ENCODE measurements at regions not wholly inside any gene's neighbourhood (a gene's known extent, or its start where the extent isn't known, plus 50 kb on each side); places are given as distances from the start of the nearest gene placed in this dataset.
"Not testable (repeated sequence)": the region's sequence is repeated elsewhere in the genome, so short reads cannot be mapped to it uniquely, and the experiment has no call there.

GRCh38 chr2:131753640-131754561 is 226.2 kb downstream of the CCDC74A start:
- DNase-seq, result no peak

- DNase-seq, result no peak
Measured at GRCh38 chr2:131754929-131755720, 227.4 kb downstream of the CCDC74A start.

- no peak for DNase-seq
Measured at GRCh38 chr2:131756141-131756907, 228.6 kb downstream of the CCDC74A start.

GRCh38 chr2:131758941-131759340 is 231.3 kb downstream of the CCDC74A start:
- DNase-seq, result not testable (repeated sequence)

GRCh38 chr2:131774955-131775555 is 247.4 kb downstream of the CCDC74A start:
- not testable (repeated sequence) for DNase-seq

- not testable (repeated sequence) for DNase-seq
Measured at GRCh38 chr2:131775903-131776506, 248.3 kb downstream of the CCDC74A start.

- not testable (repeated sequence) for DNase-seq
Measured at GRCh38 chr2:131780446-131780845, 252.8 kb downstream of the CCDC74A start.

- DNase-seq, result no peak
Measured at GRCh38 chr2:131801210-131801744, 273.6 kb downstream of the CCDC74A start.

GRCh38 chr2:131801745-131802350 is 274.2 kb downstream of the CCDC74A start:
- peak; percentile 83 for DNase-seq

- DNase-seq, result peak; percentile 65
Measured at GRCh38 chr2:131802351-131802836, 274.7 kb downstream of the CCDC74A start.

GRCh38 chr2:131803237-131803636 is 275.5 kb downstream of the CCDC74A start:
- not testable (repeated sequence) for DNase-seq

GRCh38 chr2:131812605-131813004 is 284.9 kb downstream of the CCDC74A start:
- not testable (repeated sequence) for DNase-seq

- not testable (repeated sequence) for DNase-seq
Measured at GRCh38 chr2:131813378-131813777, 285.7 kb downstream of the CCDC74A start.

GRCh38 chr2:131818267-131818973 is 290.7 kb downstream of the CCDC74A start:
- not testable (repeated sequence) for DNase-seq

GRCh38 chr2:131822237-131822721 is 294.6 kb downstream of the CCDC74A start:
- DNase-seq, result not testable (repeated sequence)

- not testable (repeated sequence) for DNase-seq
Measured at GRCh38 chr2:131823058-131823457, 295.4 kb downstream of the CCDC74A start.

GRCh38 chr2:131824986-131825385 is 297.3 kb downstream of the CCDC74A start:
- DNase-seq, result not testable (repeated sequence)

GRCh38 chr2:131827481-131828163 is 299.9 kb downstream of the CCDC74A start:
- no peak for DNase-seq

- DNase-seq, result no peak
Measured at GRCh38 chr2:131828164-131828561, 300.5 kb downstream of the CCDC74A start.

Measured in stimulated activated CD4-positive, alpha-beta T cell treated with anti-CD3 and anti-CD28 coated beads, Interleukin-15, amount 100 ng/mL, for 24 hours (primary cell).